Smooth muscle cell (in vitro differentiated cells): ENCODE measurements at regions not wholly inside any gene's neighbourhood (a gene's known extent, or its start where the extent isn't known, plus 50 kb on each side); places are given as distances from the start of the nearest gene placed in this dataset. TPM values are rescaled to one million over a fixed set of nuclear protein-coding genes. Genes with fewer than 3 reads are reported as not detected.

Experiments
- DNase-seq: peaks from one replicate; lab custom pipeline; 2025; ENCODE audit not compliant: unreplicated experiment; lab: John Stamatoyannopoulos, UW
- H2AFZ ChIP-seq: fragments of 200-600 bp; sonication (generic); 2 replicates; pipeline ENCODE4 v1.6.0; 2016; ENCODE audit warnings: antibody characterized with exemption, low read depth, mild to moderate bottlenecking
- H3F3A ChIP-seq: fragments of 200-600 bp; sonication (generic); 2 replicates; pipeline ENCODE4 v1.6.0; 2017; ENCODE audit warnings: antibody characterized with exemption, low read depth
- H3K27ac ChIP-seq: fragments of 200-600 bp; sonication (generic); 2 replicates; pipeline ENCODE4 v1.5.1; 2016; ENCODE audit warnings: low read depth, mild to moderate bottlenecking
- H3K27me3 ChIP-seq: fragments of 200-600 bp; sonication (generic); 2 replicates; pipeline ENCODE4 v1.6.1; 2016; ENCODE audit warnings: low read depth, mild to moderate bottlenecking
- H3K36me3 ChIP-seq: fragments of 200-600 bp; sonication (generic); 2 replicates; pipeline ENCODE4 v1.5.1; 2016; ENCODE audit warnings: low read depth
- H3K4me1 ChIP-seq: fragments of 200-600 bp; sonication (generic); 2 replicates; pipeline ENCODE4 v1.5.1; 2016; ENCODE audit warnings: low read depth
- H3K4me2 ChIP-seq: fragments of 200-600 bp; sonication (generic); 2 replicates; pipeline ENCODE4 v1.6.0; 2016; ENCODE audit warnings: mild to moderate bottlenecking
- H3K4me3 ChIP-seq: fragments of 200-600 bp; sonication (generic); 2 replicates; pipeline ENCODE4 v1.5.1; 2016; ENCODE audit warnings: mild to moderate bottlenecking
- H3K79me2 ChIP-seq: fragments of 200-600 bp; sonication (generic); 2 replicates; pipeline ENCODE4 v1.6.0; 2016; ENCODE audit warnings: low read depth, mild to moderate bottlenecking
- H3K9ac ChIP-seq: fragments of 200-600 bp; sonication (generic); 2 replicates; pipeline ENCODE4 v1.6.0; 2016; ENCODE audit warnings: low read depth
- H3K9me3 ChIP-seq: fragments of 200-600 bp; sonication (generic); replicated peaks from 2 replicates; pipeline ENCODE4 v1.5.1; 2016; ENCODE audit warnings: low read depth
- H4K20me1 ChIP-seq: fragments of 200-600 bp; sonication (generic); 2 replicates; pipeline ENCODE4 v1.6.0; 2016; ENCODE audit warnings: low read depth
- WGBS: methylation state at CpG from one replicate; pipeline ENCODE4 v1.1.7; 2016; ENCODE audit warnings: low lambda C conversion rate; 5-methylcytosine and 5-hydroxymethylcytosine counted together
- small RNA-seq: library from RNA; depleted of rRNA; stranded (forward); fragments of <200 nt; gene quantifications from one replicate; pipeline ENCODE3, GENCODE V24; 2014
- TF ChIP-seq, protein P1 (sequence below): fragments of 200-600 bp; sonication (generic); IDR thresholded peaks from 2 replicates; pipeline ENCODE4 v1.5.1; 2017; ENCODE audit warnings: borderline replicate concordance, mild to moderate bottlenecking, antibody characterized with exemption; ENCODE audit not compliant: insufficient read depth, poor library complexity, severe bottlenecking

DNA sequence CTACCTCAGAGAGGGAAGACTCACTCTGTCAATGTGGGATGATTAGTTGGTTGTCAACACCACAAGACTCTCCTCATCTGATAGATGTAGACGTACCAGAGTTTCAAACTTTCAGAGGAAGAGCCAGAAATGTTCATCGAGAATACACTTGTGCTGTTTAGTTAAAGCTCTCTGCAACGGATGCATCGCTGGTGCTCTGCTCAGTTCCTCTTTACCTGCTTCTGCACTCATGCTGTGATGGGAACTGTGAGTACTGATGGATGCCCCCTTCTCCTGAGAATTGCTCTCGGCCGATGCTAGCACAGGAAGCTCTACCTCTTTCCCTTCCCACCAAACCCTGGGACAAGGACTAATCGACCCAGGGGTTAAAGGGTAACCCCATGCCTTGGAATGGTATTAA is 51.8 kb upstream of the CCDC54 start:
- Histone ChIP-seq H3K4me1 (no peaks in the 10 kb centered on the region), H3K4me2 (no peak overlapping the region), H2AFZ (no peak overlapping the region), H3K27me3 (no peaks in the 10 kb centered on the region), H3K27ac (no peak overlapping the region), H3K79me2 (no peaks in the 10 kb centered on the region), H3F3A (no peaks in the 10 kb centered on the region), H3K9ac (no peak overlapping the region), H3K9me3 (no peaks in the 10 kb centered on the region), H4K20me1 (no peaks in the 10 kb centered on the region), H3K4me3 (no peak overlapping the region), H3K36me3 (no peaks in the 10 kb centered on the region)
- TF ChIP-seq, protein P1, sequence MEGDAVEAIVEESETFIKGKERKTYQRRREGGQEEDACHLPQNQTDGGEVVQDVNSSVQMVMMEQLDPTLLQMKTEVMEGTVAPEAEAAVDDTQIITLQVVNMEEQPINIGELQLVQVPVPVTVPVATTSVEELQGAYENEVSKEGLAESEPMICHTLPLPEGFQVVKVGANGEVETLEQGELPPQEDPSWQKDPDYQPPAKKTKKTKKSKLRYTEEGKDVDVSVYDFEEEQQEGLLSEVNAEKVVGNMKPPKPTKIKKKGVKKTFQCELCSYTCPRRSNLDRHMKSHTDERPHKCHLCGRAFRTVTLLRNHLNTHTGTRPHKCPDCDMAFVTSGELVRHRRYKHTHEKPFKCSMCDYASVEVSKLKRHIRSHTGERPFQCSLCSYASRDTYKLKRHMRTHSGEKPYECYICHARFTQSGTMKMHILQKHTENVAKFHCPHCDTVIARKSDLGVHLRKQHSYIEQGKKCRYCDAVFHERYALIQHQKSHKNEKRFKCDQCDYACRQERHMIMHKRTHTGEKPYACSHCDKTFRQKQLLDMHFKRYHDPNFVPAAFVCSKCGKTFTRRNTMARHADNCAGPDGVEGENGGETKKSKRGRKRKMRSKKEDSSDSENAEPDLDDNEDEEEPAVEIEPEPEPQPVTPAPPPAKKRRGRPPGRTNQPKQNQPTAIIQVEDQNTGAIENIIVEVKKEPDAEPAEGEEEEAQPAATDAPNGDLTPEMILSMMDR: no peak
- 78% methylated on average over 7 of the region's 7 CpGs for WGBS
- no peak for DNase-seq

Small RNA genes lying in the stretch of these regions (small RNA-seq; reads per million reads assigned to genes)
- gene MTCO1P35 (not detected), gene MTND6P6 (not detected), gene RF00019 (not detected), gene RNU6-1308P (not detected)
